Pancreas (tissue), 10 donors: ENCODE measurements at regions not wholly inside any gene's neighbourhood (a gene's known extent, or its start where the extent isn't known, plus 50 kb on each side); places are given as distances from the start of the nearest gene placed in this dataset.

Experiments
- ATAC-seq, 4 donors: fragments of 200-7000 bp; cut with Tn5 transposase; one replicate each; pipeline versions ENCODE4 v1.8.0 to v1.9.1; 2020; ENCODE audit warnings: mild to moderate bottlenecking in 4 of 4, moderate library complexity in 4 of 4
- DNase-seq, 6 donors: peaks; one replicate each; pipeline ENCODE4 v3.0.0-alpha.2; 2020
- FAIRE-seq: peaks from 2 replicates; lab custom pipeline; 2012; peaks lifted over from hg19 to GRCh38; lab: Jason Lieb, UNC
- H3K27ac ChIP-seq, 4 donors: fragments of 200-600 bp; sonication (generic); 1 replicate in 3 of 4; 2 replicates in 1 of 4; pipeline versions ENCODE4 v1.5.0 to v1.8.0; 2020
- H3K27me3 ChIP-seq, 4 donors: fragments of 200-600 bp; one replicate each; pipeline ENCODE4 v1.8.0; 2021
- H3K36me3 ChIP-seq, 3 donors: fragments of 200-600 bp; sonication (generic) in 1 of 3; one replicate each; pipeline versions ENCODE4 v1.5.0 to v1.8.0; 2020 to 2021
- H3K4me1 ChIP-seq, 3 donors: fragments of 200-600 bp; one replicate each; pipeline ENCODE4 v1.8.0; 2021
- H3K4me3 ChIP-seq, 4 donors: fragments of 200-600 bp; sonication (generic) in 2 of 4; one replicate each; pipeline versions ENCODE4 v1.5.0 to v1.8.0; 2020 to 2021
- H3K9me3 ChIP-seq, 4 donors: fragments of 200-600 bp; one replicate each; pipeline ENCODE4 v1.8.0; 2021
- WGBS, 2 donors: extraction: QIAGEN DNeasy Blood & Tissue Kit; methylation state at CpG; one replicate each; pipeline ENCODE4 v1.1.7; 2013; 5-methylcytosine and 5-hydroxymethylcytosine counted together
- intact Hi-C, 3 donors: fragments of 100-400 bp; cut with DNase I; formaldehyde crosslinking; loops; one replicate each; pipeline versions ENCODE4 v1.11.1 to v1.14.2; 2022
- TF ChIP-seq, protein P1 (sequence below), 4 donors: fragments of 200-600 bp; sonication (generic) in 3 of 4; IDR thresholded peaks; one replicate each; pipeline versions ENCODE4 v1.5.0 to v1.8.0; 2021; ENCODE audit warnings: antibody characterized with exemption in 4 of 4
- donor health status: healthy with polysubstance abuse.
- donor health status: DM: no; HTN: no; CAD: no; lungs with moderate emphysema.
- donor health status: DM: no; HTN: no; CAD: no.
- donor health status: control.
- donor health status: control.
- donor health status: Bipolar disorder and iron deficiency.
- donor health status: DM: yes; HTN: yes; CAD: no.
- donor health status: DM: no; HTN: no; CAD: no.
- donor health status: DM: no; HTN: no; CAD: no.
- donor health status: DM: yes; HTN: yes; CAD: no.

DNA sequence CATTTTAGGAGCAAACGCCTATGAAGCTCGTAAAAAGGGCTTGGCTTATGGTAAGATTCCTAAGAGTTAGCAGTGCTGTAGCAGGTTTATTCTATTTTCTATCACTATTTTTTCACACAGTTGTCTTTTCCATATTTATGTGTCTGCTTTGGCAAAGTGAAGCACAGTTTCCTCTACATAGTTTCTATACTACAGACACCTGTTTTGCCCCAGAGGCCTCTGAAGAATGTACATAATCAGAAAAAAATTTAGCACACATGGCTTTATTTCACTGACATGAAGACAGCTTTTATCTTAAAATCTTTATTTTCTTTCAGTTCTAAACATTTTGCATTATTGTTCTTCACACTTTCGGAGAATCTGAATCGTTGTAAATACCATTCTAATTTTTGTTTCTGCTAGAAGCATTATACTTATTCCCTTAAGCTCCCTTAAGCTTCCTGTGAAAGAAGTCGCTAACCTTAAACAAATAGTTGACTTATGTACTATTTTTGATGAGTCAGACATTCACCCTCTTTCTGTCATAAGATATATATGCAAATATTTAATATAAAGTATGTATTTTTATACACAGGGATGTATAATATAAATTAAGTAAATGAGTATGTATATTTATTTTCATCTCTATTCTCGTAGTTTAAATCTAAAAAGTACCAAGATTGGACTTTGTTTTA is 816.0 kb downstream of the OLFM4 start:
- no peak for FAIRE-seq
- 53 to 58% methylated on average over 6 of the region's 6 CpGs for WGBS, 2 donors
- intact Hi-C loops: no loop called here

DNA sequence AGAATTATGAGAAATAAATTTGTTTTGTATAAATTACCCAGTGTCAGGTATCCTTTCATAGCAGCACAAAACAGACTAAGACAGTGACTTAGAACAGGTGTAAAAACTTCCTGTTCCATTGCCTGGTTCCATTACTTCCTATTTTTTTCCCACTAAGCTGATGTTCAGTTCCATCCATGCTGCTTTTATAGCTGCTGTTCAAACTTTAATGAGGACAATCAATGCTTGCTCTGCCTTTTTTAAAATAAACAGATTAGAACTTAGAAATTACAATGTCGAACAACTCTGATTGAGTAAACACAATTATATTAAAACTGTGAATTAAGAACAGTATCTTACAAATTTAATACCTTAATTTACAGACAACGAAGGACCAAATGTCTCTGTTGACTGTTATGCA is 818.9 kb downstream of the OLFM4 start:
- intact Hi-C loops: no loop called here
- DNase-seq (no peak), ATAC-seq (no peak), FAIRE-seq (no peak)
- Histone ChIP-seq H3K27ac (no peak overlapping the region), H3K27me3 (no peaks in the 10 kb centered on the region), H3K4me1 (no peaks in the 10 kb centered on the region), H3K4me3 (no peak overlapping the region), H3K36me3 (no peaks in the 10 kb centered on the region), H3K9me3 (no peaks in the 10 kb centered on the region)
- TF ChIP-seq, protein P1, sequence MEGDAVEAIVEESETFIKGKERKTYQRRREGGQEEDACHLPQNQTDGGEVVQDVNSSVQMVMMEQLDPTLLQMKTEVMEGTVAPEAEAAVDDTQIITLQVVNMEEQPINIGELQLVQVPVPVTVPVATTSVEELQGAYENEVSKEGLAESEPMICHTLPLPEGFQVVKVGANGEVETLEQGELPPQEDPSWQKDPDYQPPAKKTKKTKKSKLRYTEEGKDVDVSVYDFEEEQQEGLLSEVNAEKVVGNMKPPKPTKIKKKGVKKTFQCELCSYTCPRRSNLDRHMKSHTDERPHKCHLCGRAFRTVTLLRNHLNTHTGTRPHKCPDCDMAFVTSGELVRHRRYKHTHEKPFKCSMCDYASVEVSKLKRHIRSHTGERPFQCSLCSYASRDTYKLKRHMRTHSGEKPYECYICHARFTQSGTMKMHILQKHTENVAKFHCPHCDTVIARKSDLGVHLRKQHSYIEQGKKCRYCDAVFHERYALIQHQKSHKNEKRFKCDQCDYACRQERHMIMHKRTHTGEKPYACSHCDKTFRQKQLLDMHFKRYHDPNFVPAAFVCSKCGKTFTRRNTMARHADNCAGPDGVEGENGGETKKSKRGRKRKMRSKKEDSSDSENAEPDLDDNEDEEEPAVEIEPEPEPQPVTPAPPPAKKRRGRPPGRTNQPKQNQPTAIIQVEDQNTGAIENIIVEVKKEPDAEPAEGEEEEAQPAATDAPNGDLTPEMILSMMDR (IDR thresholded peaks at IDR 0.05): no peak
- WGBS, 2 donors: 75 to 80% methylated on average over 2 of the region's 2 CpGs

More for the DNA sequence above, 816.0 kb downstream of the OLFM4 start:
- H3K27ac ChIP-seq: no peak overlapping the region
- no peak overlapping the region for H3K4me3 ChIP-seq
- no peaks in the 10 kb centered on the region for H3K9me3 ChIP-seq
- no peaks in the 10 kb centered on the region for H3K4me1 ChIP-seq
- TF ChIP-seq, protein P1 (IDR thresholded peaks at IDR 0.05): no peak
- H3K27me3 ChIP-seq: no peaks in the 10 kb centered on the region
- no peak for DNase-seq
- H3K36me3 ChIP-seq: no peaks in the 10 kb centered on the region
- no peak for ATAC-seq

DNA sequence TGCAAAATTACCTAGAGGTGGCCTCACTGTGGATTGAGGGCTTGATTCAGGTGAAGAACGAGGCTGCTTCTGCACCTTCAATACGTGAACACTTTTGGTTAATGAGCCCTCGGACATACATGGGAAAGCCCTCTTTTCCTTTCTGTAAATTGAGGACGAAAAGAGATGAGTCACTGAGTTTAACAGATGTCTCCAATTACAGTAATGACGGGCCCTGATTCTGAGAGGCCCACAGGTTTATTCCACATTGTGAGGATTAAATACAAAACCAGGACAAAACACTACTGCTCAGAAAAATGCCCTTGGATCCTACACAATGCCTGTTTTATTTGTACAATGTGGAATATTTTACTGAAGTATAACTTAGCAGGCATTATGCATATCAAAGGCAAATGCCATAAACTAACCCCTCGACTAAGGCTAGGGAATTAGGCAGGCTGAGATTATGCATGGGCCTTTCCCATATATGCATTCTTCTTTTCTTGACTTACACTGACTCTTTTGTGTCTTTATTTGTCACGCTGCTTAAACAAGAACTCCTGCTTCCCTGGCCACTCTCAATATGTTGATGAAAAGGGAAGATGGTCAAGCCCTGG is 819.9 kb downstream of the OLFM4 start:
- TF ChIP-seq, protein P1 (IDR thresholded peaks at IDR 0.05): no peak
- no peak overlapping the region for H3K4me3 ChIP-seq
- intact Hi-C loops: no loop called here
- WGBS, 2 donors: 65 to 83% methylated on average over 7 of the region's 7 CpGs
- no peaks in the 10 kb centered on the region for H3K4me1 ChIP-seq
- DNase-seq: no peak
- H3K36me3 ChIP-seq: no peaks in the 10 kb centered on the region
- no peak overlapping the region for H3K27ac ChIP-seq
- ATAC-seq: no peak
- H3K9me3 ChIP-seq: no peaks in the 10 kb centered on the region
- FAIRE-seq: no peak
- no peaks in the 10 kb centered on the region for H3K27me3 ChIP-seq

DNA sequence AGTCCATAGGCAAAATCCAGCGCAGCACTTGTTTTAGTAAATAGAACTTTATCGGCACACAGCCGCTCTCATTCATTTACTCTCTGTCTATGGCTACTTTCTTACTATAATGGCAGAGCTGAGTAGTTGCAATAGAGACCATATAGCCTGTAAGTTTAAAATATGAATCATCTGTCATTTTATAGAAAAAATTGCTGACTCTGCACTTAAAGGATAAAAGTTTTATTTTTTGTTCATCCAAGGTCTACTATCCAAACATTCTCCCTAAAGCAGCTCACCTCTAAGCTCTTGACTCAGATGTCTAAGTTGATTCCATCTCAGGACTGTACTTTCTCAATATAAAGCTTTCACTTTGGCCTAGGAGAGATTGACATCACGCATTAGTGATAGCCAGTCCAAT is 825.7 kb downstream of the OLFM4 start:
- H3K27ac ChIP-seq: no peak overlapping the region
- 93 to 98% methylated on average over 4 of the region's 4 CpGs for WGBS, 2 donors
- H3K9me3 ChIP-seq: no peaks in the 10 kb centered on the region
- no peaks in the 10 kb centered on the region for H3K36me3 ChIP-seq
- no peak overlapping the region for H3K4me3 ChIP-seq
- intact Hi-C loops: no loop called here
- DNase-seq (no peak), ATAC-seq (no peak), FAIRE-seq (no peak)
- TF ChIP-seq, protein P1 (IDR thresholded peaks at IDR 0.05): no peak
- H3K4me1 ChIP-seq: no peaks in the 10 kb centered on the region
- H3K27me3 ChIP-seq: no peaks in the 10 kb centered on the region

DNA sequence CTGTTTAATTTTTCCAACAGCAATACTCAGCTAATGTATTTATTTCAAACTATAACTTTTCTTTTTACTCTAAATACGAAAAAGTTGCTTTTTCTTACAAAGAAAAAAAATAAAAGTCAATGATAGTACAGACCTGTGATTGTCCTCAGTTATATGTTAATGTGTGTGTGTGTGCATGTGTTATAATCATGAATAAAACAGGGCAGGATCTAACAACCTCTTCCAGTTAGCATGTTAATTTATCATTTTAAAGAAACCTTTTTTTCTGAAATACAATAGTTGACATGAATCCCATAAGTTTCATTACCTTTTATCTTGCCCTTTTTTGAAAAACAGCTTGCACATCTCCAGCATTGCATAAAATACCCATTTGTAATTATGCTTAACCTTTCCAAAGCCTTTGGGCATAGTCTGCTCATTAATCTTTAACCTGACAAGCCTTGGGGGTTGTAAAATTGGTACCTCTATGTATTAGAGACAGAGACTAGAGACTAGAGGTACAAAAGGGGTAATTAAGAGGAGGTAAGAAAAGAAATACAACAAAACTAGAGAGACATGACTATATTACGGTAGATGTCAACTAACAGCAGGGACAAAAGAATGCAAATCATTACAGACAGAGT is 828.1 kb downstream of the OLFM4 start:
- H3K27ac ChIP-seq: no peak overlapping the region
- no peaks in the 10 kb centered on the region for H3K36me3 ChIP-seq
- DNase-seq: no peak
- WGBS, 2 donors: 55 to 63% methylated on average over 2 of the region's 2 CpGs
- no peaks in the 10 kb centered on the region for H3K4me1 ChIP-seq
- H3K4me3 ChIP-seq: no peak overlapping the region
- H3K9me3 ChIP-seq: no peaks in the 10 kb centered on the region
- TF ChIP-seq, protein P1 (IDR thresholded peaks at IDR 0.05): no peak
- intact Hi-C loops: no loop called here
- no peak for ATAC-seq
- no peak for FAIRE-seq
- no peaks in the 10 kb centered on the region for H3K27me3 ChIP-seq
